H9 (cell line): ENCODE measurements at regions not wholly inside any gene's neighbourhood (a gene's known extent, or its start where the extent isn't known, plus 50 kb on each side); places are given as distances from the start of the nearest gene placed in this dataset.

Experiments used
- DNase-seq: peaks from one replicate; pipeline ENCODE4 v3.0.0-alpha.2; 2017
- H2AFZ ChIP-seq: one replicate; pipeline ENCODE4 v1.6.1; 2013; ENCODE audit warnings: mild to moderate bottlenecking, low read length, control low read depth, moderate library complexity
- H2AK5ac ChIP-seq: 2 replicates; pipeline ENCODE4 v1.6.1; 2013; ENCODE audit warnings: low read length, control low read depth, mixed read lengths; ENCODE audit not compliant: insufficient read length
- H2BK120ac ChIP-seq: one replicate; pipeline ENCODE4 v1.6.1; 2013; ENCODE audit warnings: low read depth, mild to moderate bottlenecking, low read length, control low read depth, inconsistent platforms; ENCODE audit not compliant: poor library complexity, severe bottlenecking
- H2BK12ac ChIP-seq: 2 replicates; pipeline ENCODE4 v1.6.1; 2013; ENCODE audit warnings: low read length, control low read depth, mixed read lengths, low read depth; ENCODE audit not compliant: insufficient read length
- H2BK15ac ChIP-seq: 2 replicates; pipeline ENCODE4 v1.6.1; 2013; ENCODE audit warnings: low read depth, low read length, control low read depth
- H2BK20ac ChIP-seq: one replicate; pipeline ENCODE4 v1.6.1; 2013; ENCODE audit warnings: low read depth, mild to moderate bottlenecking, low read length, control low read depth, inconsistent platforms; ENCODE audit not compliant: poor library complexity, severe bottlenecking
- H2BK5ac ChIP-seq: 2 replicates; pipeline ENCODE4 v1.6.1; 2013; ENCODE audit warnings: low read length, control low read depth, mixed read lengths; ENCODE audit not compliant: insufficient read length
- H3K14ac ChIP-seq: 2 replicates; pipeline ENCODE4 v1.6.1; 2013; ENCODE audit warnings: low read length, control low read depth; ENCODE audit not compliant: insufficient read depth
- H3K18ac ChIP-seq: 2 replicates; pipeline ENCODE4 v1.6.1; 2013; ENCODE audit warnings: low read depth, mild to moderate bottlenecking, mixed read lengths, low read length, control low read depth; ENCODE audit not compliant: insufficient read length
- H3K23ac ChIP-seq: 2 replicates; pipeline ENCODE4 v1.6.1; 2013; ENCODE audit warnings: low read length, control low read depth, mixed read lengths, low read depth; ENCODE audit not compliant: insufficient read length
- H3K23me2 ChIP-seq: 2 replicates; pipeline ENCODE4 v1.6.1; 2013; ENCODE audit warnings: low read depth, mild to moderate bottlenecking, mixed read lengths, low read length, control low read depth; ENCODE audit not compliant: insufficient read length, poor library complexity, severe bottlenecking
- H3K27ac ChIP-seq: 2 replicates; pipeline ENCODE4 v1.5.1; 2013; ENCODE audit warnings: low read length, control low read depth, mixed read lengths, low read depth; ENCODE audit not compliant: insufficient read length
- H3K27me3 ChIP-seq: 2 replicates; pipeline ENCODE4 v1.6.1; 2013; ENCODE audit warnings: low read length, control low read depth, inconsistent platforms; ENCODE audit not compliant: insufficient read depth
- H3K4ac ChIP-seq: 2 replicates; pipeline ENCODE4 v1.6.1; 2013; ENCODE audit warnings: low read depth, mild to moderate bottlenecking, control low read depth, inconsistent platforms, low read length, moderate library complexity
- H3K4me1 ChIP-seq: 2 replicates; pipeline ENCODE4 v1.6.1; 2013; ENCODE audit warnings: low read length, control low read depth, inconsistent platforms; ENCODE audit not compliant: insufficient read depth
- H3K4me2 ChIP-seq: 2 replicates; pipeline ENCODE4 v1.6.1; 2013; ENCODE audit warnings: low read length, control low read depth, mixed read lengths; ENCODE audit not compliant: insufficient read length, insufficient read depth
- H3K56ac ChIP-seq: 2 replicates; pipeline ENCODE4 v1.6.1; 2013; ENCODE audit warnings: low read depth, mild to moderate bottlenecking, mixed read lengths, low read length, control low read depth; ENCODE audit not compliant: insufficient read length
- H3K79me1 ChIP-seq: 2 replicates; pipeline ENCODE4 v1.6.1; 2013; ENCODE audit warnings: low read depth, mild to moderate bottlenecking, moderate library complexity, low read length, control low read depth, inconsistent platforms; ENCODE audit not compliant: insufficient read depth, poor library complexity, severe bottlenecking
- H3K79me2 ChIP-seq: 2 replicates; pipeline ENCODE4 v1.6.1; 2013; ENCODE audit warnings: low read length, control low read depth, inconsistent platforms; ENCODE audit not compliant: insufficient read depth
- H3K9ac ChIP-seq: 2 replicates; pipeline ENCODE4 v1.6.1; 2013; ENCODE audit warnings: low read length, control low read depth, mixed read lengths; ENCODE audit not compliant: insufficient read length; ENCODE audit errors: extremely low read depth
- H3K9me3 ChIP-seq: one replicate; pipeline ENCODE4 v1.6.1; 2013; ENCODE audit warnings: low read depth, low read length, inconsistent platforms; ENCODE audit not compliant: control insufficient read depth
- H3T11ph ChIP-seq: one replicate; pipeline ENCODE4 v1.6.1; 2013; ENCODE audit warnings: mild to moderate bottlenecking, low read length, control low read depth, inconsistent platforms
- H4K20me1 ChIP-seq: one replicate; pipeline ENCODE4 v1.6.1; 2013; ENCODE audit not compliant: control insufficient read depth, insufficient read length, insufficient read depth
- H4K5ac ChIP-seq: 2 replicates; pipeline ENCODE4 v1.6.1; 2013; ENCODE audit warnings: low read depth, mild to moderate bottlenecking, mixed read lengths, low read length, control low read depth; ENCODE audit not compliant: insufficient read length
- H4K8ac ChIP-seq: replicated peaks from 2 replicates; pipeline ENCODE4 v1.6.1; 2013; ENCODE audit warnings: low read length, control low read depth, mixed read lengths, low read depth; ENCODE audit not compliant: insufficient read length
- H4K91ac ChIP-seq: 2 replicates; pipeline ENCODE4 v1.6.1; 2013; ENCODE audit warnings: low read depth, mild to moderate bottlenecking, moderate library complexity, mixed read lengths, low read length, control low read depth; ENCODE audit not compliant: insufficient read length
- H3K27ac Mint-ChIP-seq, 3 experiments: 2 replicates in 2 of 3; 3 replicates in 1 of 3; pipeline ENCODE4 v1.8.0; 2020 to 2021; ENCODE audit warnings: mixed read lengths in 3 of 3, mild to moderate bottlenecking in 1 of 3, moderate library complexity in 1 of 3
- H3K27me3 Mint-ChIP-seq: 2 replicates; pipeline ENCODE4 v1.8.0; 2021; ENCODE audit warnings: low read depth, mild to moderate bottlenecking, moderate library complexity, mixed read lengths
- H3K36me3 Mint-ChIP-seq, 3 experiments: 2 replicates in 2 of 3; 3 replicates in 1 of 3; pipeline ENCODE4 v1.8.0; 2020 to 2021; ENCODE audit warnings: low read depth in 3 of 3, mixed read lengths in 3 of 3; ENCODE audit not compliant: insufficient read depth in 1 of 3
- H3K4me1 Mint-ChIP-seq, 2 experiments: 2 replicates each; pipeline ENCODE4 v1.8.0; 2020; ENCODE audit warnings: mixed read lengths in 2 of 2
- H3K4me3 Mint-ChIP-seq, 2 experiments: 2 replicates in 1 of 2; 3 replicates in 1 of 2; pipeline ENCODE4 v1.8.0; 2020 to 2021; ENCODE audit warnings: mild to moderate bottlenecking in 2 of 2, mixed read lengths in 2 of 2, moderate library complexity in 1 of 2
- H3K9me3 Mint-ChIP-seq, 2 experiments: 2 replicates in 1 of 2; 3 replicates in 1 of 2; pipeline ENCODE4 v1.8.0; 2020; ENCODE audit warnings: mild to moderate bottlenecking in 2 of 2, mixed read lengths in 2 of 2, moderate library complexity in 1 of 2
- WGBS: extraction: QIAGEN DNeasy Blood & Tissue Kit; methylation state at CpG from one replicate; pipeline ENCODE4 v1.1.7; 2013; ENCODE audit warnings: missing lambda C conversion rate, low lambda C conversion rate, mixed read lengths; ENCODE audit not compliant: insufficient read length; ENCODE audit errors: extremely low coverage; 5-methylcytosine and 5-hydroxymethylcytosine counted together
- TF ChIP-seq, protein P1 (sequence below): fragments of 200-600 bp; sonication (generic); conservative IDR thresholded peaks from 3 replicates; pipeline ENCODE4 v1.8.0; 2021; ENCODE audit warnings: antibody characterized with exemption, mild to moderate bottlenecking

DNA sequence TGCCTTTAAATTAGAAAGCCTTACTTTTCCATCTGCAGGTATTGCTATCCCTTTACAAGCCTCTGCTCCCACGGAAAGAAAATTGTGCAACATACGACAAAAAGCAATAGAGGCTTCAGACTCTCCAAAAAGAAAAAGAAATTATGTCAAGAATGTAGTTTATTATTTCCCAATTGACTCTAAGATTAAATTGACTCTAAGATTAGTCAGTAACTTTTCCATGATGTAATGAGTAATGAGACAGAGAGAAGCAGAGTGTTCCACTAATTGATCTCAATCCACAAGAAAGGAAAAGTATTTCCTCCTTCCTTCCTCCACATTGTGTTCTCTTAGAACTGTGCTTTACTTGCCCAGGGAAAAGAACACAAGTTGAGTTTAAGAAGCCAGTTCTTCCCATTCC lies 345.7 kb upstream of the HS3ST1 start:
- no CpG with 5 or more reads among the region's 2 CpGs for WGBS
- no peak overlapping the region for H3K14ac ChIP-seq
- H2BK12ac ChIP-seq, result no peak overlapping the region

More for the DNA sequence above, 345.7 kb upstream of the HS3ST1 start:
- peaks cover 0 to 5% (median 0%) of the 10 kb centered on the region in 3 experiments; a peak in 4 of 7 replicates for H3K36me3 Mint-ChIP-seq
- H3K4me2 ChIP-seq, result no peak overlapping the region
- no peak overlapping the region for H4K8ac ChIP-seq
- no peak overlapping the region; a peak in 1 of 7 replicates for H3K27ac Mint-ChIP-seq
- no peak overlapping the region for H3K9ac ChIP-seq
- peaks cover 0 to 10% of the 10 kb centered on the region in 2 experiments; a peak in 4 of 5 replicates for H3K9me3 Mint-ChIP-seq
- H2BK5ac ChIP-seq, result no peak overlapping the region
- no peaks in the 10 kb centered on the region for H4K20me1 ChIP-seq
- no peaks in the 10 kb centered on the region for H3K27me3 ChIP-seq
- no peak overlapping the region for H3K4ac ChIP-seq
- no peak overlapping the region for H2AFZ ChIP-seq
- no peaks in the 10 kb centered on the region for H3K4me1 ChIP-seq
- H3T11ph ChIP-seq, result no peak overlapping the region
- no peak overlapping the region for H3K27ac ChIP-seq
- TF ChIP-seq, protein P1, sequence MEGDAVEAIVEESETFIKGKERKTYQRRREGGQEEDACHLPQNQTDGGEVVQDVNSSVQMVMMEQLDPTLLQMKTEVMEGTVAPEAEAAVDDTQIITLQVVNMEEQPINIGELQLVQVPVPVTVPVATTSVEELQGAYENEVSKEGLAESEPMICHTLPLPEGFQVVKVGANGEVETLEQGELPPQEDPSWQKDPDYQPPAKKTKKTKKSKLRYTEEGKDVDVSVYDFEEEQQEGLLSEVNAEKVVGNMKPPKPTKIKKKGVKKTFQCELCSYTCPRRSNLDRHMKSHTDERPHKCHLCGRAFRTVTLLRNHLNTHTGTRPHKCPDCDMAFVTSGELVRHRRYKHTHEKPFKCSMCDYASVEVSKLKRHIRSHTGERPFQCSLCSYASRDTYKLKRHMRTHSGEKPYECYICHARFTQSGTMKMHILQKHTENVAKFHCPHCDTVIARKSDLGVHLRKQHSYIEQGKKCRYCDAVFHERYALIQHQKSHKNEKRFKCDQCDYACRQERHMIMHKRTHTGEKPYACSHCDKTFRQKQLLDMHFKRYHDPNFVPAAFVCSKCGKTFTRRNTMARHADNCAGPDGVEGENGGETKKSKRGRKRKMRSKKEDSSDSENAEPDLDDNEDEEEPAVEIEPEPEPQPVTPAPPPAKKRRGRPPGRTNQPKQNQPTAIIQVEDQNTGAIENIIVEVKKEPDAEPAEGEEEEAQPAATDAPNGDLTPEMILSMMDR, result no peak
- no peaks in the 10 kb centered on the region for H3K23me2 ChIP-seq
- H3K79me1 ChIP-seq, result no peaks in the 10 kb centered on the region
- H3K27me3 Mint-ChIP-seq, result no peaks in the 10 kb centered on the region
- no peak overlapping the region for H2BK20ac ChIP-seq
- no peak overlapping the region for H2AK5ac ChIP-seq
- no peaks in the 10 kb centered on the region for H3K79me2 ChIP-seq
- no peak overlapping the region for H3K23ac ChIP-seq
- H4K91ac ChIP-seq, result no peak overlapping the region
- no peaks in the 10 kb centered on the region for H3K9me3 ChIP-seq
- no peak overlapping the region for H3K4me3 Mint-ChIP-seq
- H3K4me1 Mint-ChIP-seq, result no peaks in the 10 kb centered on the region
- no peak overlapping the region for H2BK15ac ChIP-seq
- H4K5ac ChIP-seq, result no peak overlapping the region
- H3K18ac ChIP-seq, result no peak overlapping the region
- H3K56ac ChIP-seq, result no peak overlapping the region
- H2BK120ac ChIP-seq, result no peak overlapping the region
- DNase-seq, result no peak
